ENCODE measurements at regions not wholly inside any gene's neighbourhood (a gene's known extent, or its start where the extent isn't known, plus 50 kb on each side); places are given as distances from the start of the nearest gene placed in this dataset.

- no peak for DNase-seq
Measured at GRCh38 chr2:78318275-78318674, 707.2 kb upstream of the REG3G start.

- DNase-seq: no peak
Measured at GRCh38 chr2:78330193-78330592, 695.3 kb upstream of the REG3G start.

GRCh38 chr2:78351208-78351607, 674.3 kb upstream of the REG3G start:
- no peak for DNase-seq

GRCh38 chr2:78353168-78353567, 672.3 kb upstream of the REG3G start:
- DNase-seq: no peak

GRCh38 chr2:78355967-78356366, 669.5 kb upstream of the REG3G start:
- no peak for DNase-seq

- DNase-seq: no peak
Measured at GRCh38 chr2:78383576-78383975, 641.9 kb upstream of the REG3G start.

GRCh38 chr2:78397198-78397597, 628.3 kb upstream of the REG3G start:
- no peak for DNase-seq

- DNase-seq: no peak
Measured at GRCh38 chr2:78407960-78408794, 617.3 kb upstream of the REG3G start.

- no peak for DNase-seq
Measured at GRCh38 chr2:78408795-78409118, 616.7 kb upstream of the REG3G start.

GRCh38 chr2:78411303-78411702, 614.2 kb upstream of the REG3G start:
- no peak for DNase-seq

GRCh38 chr2:78416625-78417300, 608.7 kb upstream of the REG3G start:
- DNase-seq: no peak

GRCh38 chr2:78417355-78417754, 608.1 kb upstream of the REG3G start:
- DNase-seq: no peak

GRCh38 chr2:78418021-78418420, 607.5 kb upstream of the REG3G start:
- no peak for DNase-seq

GRCh38 chr2:78420132-78420531, 605.4 kb upstream of the REG3G start:
- DNase-seq: no peak

- DNase-seq: no peak
Measured at GRCh38 chr2:78423631-78424030, 601.9 kb upstream of the REG3G start.

GRCh38 chr2:78427170-78427569, 598.3 kb upstream of the REG3G start:
- DNase-seq: no peak

GRCh38 chr2:78431241-78431640, 594.3 kb upstream of the REG3G start:
- no peak for DNase-seq

- no peak for DNase-seq
Measured at GRCh38 chr2:78439122-78439521, 586.4 kb upstream of the REG3G start.

GRCh38 chr2:78455586-78455985, 569.9 kb upstream of the REG3G start:
- DNase-seq: no peak

GRCh38 chr2:78457269-78457668, 568.2 kb upstream of the REG3G start:
- DNase-seq: no peak

GRCh38 chr2:78465707-78466106, 559.8 kb upstream of the REG3G start:
- no peak for DNase-seq

- DNase-seq: no peak
Measured at GRCh38 chr2:78476619-78477229, 548.8 kb upstream of the REG3G start.

- no peak for DNase-seq
Measured at GRCh38 chr2:78486565-78486964, 538.9 kb upstream of the REG3G start.

- no peak for DNase-seq
Measured at GRCh38 chr2:78498125-78498524, 527.4 kb upstream of the REG3G start.

All from NCI-H1417 treated with DMSO at 0.1 percent for 48 hours (cell line).